A172 (cell line): ENCODE measurements at regions not wholly inside any gene's neighbourhood (a gene's known extent, or its start where the extent isn't known, plus 50 kb on each side); places are given as distances from the start of the nearest gene placed in this dataset.
"Not testable (repeated sequence)": the region's sequence is repeated elsewhere in the genome, so short reads cannot be mapped to it uniquely, and the experiment has no call there.

Experiments
- DNase-seq: peaks from one replicate; pipeline ENCODE4 v3.0.0-alpha.2; 2015; ENCODE audit warnings: low spot score

DNA sequence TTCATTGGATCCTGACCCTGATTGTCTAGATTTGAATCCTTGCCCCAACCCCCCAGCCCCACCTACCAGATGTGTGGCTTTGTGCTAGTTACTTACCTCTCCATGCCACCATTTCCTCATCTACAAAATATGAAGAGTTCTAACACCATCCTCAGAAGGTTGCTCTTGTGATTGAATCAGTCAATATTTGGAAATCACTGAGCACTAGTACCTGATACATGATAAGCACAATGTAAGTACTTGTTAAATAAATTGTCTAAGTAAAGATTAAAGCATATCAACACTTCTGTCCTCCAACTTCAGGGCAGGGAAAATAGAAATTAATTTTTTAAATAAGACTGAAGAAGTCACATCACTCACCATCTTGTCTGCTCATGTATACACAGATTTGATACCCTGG is 249.6 kb upstream of the KLF3 start:
- DNase-seq, result no peak

DNA sequence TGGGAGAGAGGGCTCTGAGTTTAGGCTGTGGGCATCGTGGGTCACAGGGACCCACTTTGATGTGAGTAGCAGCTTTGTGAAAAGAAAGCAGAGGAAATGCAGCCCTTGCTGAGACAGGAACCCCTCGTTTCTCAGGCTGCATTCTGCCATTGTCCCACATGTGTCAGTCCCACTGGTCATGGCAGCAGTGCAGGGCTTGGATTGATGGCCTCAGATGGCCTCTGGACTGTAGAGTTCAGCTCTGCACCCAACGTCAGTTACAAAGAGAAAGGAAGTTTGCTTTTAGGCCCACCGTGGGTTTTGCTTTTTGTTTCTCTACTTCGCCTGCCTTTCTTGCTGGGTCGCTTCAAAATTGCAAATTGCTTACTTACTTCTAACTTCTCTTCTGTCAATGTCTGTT is 248.3 kb upstream of the KLF3 start:
- DNase-seq, result no peak

DNA sequence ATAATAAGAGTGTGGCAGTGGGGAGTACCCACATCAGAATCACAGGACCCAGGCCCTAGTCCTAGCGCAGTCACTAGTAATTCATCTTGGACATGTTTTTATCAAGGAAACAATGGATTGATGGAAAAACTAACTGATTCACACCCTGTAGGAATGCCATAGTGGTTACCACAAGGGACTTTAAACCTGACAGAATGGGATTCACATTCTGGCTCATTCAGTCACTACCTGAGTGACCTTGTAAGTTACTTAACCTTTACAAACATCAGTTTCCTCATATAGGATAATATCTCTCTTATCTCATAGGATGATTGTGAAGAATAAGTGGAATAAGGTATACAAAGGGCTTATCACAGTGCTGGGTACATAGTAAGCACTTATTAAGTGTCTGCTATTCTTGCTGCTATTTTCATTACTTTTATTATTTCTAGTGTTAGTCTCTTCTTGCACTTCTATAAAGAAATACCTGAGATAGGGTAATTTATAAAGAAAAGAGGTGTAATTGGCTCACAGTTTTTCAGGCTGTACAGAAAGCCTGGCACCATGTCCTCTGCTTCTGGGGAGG is 247.5 kb upstream of the KLF3 start:
- DNase-seq, result no peak

DNA sequence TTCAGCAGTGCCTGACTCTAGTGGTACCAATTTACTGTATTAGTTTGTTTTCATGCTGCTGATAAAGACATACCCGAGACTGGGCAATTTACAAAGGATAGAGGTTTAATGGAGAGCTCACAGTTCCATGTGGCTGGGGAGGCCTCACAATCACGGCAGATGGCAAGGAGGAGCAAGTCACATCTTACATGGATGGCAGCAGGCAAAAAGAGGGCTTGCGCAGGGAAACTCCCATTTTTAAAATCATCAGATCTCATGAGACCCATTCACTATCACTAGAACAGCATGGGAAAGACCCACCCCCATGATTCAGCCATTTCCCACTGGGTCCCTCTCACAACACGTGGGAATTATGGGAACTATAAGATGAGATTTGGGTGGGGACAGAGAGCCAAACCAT is 243.7 kb upstream of the KLF3 start:
- DNase-seq, result not testable (repeated sequence)

DNA sequence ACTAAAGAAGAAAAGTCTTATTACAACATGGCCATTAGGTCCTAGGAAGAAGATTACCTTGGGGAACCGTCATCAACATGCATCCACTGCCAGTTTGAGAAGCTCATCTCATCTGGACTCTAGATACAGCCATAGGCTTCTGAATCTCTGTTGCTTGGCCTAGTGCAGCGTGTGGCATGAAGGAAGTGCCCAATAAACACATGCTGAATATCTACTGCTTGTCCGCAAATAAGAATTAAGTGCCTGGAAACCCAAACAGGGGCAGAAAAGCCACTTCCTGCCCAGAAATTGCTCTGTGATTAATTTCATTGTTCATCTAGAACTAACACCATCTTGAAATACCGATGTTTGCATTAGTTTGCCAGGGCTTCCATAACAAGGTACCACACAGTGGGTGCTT is 241.1 kb upstream of the KLF3 start:
- DNase-seq, result no peak

DNA sequence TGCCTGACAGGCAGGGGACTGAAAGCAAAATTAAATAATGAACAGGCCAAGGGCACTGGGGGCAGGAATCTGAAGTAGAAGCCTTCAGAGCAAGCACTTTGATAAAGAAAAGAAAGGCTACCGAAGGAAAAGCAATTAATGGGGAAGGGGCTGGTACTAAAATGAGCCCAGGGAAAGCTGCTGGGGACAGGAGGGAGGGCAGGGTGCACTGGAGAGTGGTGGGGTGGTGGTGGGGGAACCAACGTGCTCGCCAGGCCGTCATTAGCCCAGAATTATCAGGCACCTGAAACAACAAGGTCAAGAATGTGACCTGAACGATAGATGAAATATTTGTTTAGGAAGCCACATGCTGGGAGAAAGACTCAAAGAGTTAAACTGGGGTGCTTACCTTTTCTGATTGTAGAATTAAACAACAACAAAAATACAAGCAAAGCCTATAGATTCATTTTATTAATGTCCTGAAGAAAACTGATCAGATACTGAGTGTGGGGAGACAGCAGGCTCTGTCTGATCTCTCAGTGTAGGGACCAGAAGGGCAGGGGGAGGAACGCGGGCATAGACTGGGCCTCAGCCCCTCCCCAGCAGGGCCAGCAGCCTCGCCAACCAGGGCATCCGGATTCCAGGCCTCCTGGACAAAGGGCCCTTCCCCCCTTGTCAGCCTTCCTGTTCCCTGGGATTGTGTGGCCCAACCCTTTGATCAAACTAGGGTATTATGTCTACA is 239.7 kb upstream of the KLF3 start:
- no peak for DNase-seq

DNA sequence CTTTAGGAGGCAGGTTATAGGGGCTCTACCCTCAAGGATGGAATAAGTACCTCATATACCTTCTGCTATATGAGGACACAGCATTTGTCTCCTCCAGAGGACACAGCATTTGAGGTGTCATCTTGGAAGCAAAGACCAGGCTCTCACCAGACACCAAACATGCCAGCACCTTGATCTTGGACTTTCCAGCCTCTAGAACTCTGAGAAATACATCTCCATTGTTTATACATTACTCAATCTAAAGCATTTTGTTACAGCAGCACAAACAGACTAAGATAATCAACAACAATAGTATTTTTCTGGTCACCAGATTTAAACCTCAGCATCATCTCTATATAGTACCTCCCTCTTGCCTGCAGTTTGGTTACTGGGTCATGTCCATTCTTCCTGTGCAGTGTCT is 237.5 kb upstream of the KLF3 start:
- no peak for DNase-seq

DNA sequence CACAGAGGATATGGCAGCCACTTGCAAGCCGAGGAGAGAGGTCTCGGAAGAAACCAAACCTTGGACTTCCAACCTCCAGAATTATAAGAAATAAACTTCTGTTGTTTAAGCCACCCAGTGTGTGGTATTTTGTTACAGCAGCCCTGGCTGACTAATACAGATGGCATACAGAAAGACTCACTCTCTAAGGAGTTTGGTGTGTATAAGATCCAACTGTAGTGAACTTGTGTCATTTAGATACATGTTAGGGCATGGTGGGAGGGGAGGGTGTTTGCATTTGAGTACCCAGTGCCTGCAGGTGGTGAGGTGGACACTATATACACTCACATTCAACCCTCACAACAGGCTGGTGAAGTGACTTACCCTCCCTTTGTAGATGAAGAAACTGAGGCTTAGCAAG is 233.2 kb upstream of the KLF3 start:
- DNase-seq, result no peak

DNA sequence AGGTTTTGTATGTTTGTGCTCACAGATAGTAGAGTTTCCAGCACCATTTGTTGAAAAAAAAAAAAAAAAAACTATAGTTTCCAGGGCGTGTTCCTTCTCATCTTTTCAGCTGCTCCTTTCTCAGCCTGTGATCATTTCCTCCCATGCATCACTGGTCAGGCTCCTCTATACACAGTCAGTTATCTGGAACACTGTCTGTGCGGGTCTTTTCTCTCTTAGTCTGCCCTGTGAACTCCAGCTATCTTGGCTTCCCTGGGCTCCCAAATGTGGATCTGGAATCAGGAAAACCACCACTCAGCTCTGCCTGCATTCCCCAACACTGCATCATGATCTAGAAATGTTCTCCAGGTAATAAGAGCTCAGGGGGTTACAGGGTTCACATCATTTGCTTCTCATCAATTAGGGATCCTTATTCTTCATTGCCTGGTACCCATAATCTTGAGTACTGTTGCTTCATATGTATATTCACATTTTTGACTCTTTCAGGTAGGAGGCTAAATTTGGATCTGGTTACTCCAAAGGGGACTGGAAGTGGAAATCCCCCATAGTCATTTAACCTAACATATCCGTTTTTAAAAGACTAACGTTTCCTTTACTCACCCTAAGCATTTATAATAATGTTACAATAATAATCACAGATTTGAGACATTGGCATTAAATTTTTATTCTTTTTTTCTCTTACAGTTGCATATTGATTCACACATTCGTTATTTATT is 221.8 kb upstream of the KLF3 start:
- no peak for DNase-seq

DNA sequence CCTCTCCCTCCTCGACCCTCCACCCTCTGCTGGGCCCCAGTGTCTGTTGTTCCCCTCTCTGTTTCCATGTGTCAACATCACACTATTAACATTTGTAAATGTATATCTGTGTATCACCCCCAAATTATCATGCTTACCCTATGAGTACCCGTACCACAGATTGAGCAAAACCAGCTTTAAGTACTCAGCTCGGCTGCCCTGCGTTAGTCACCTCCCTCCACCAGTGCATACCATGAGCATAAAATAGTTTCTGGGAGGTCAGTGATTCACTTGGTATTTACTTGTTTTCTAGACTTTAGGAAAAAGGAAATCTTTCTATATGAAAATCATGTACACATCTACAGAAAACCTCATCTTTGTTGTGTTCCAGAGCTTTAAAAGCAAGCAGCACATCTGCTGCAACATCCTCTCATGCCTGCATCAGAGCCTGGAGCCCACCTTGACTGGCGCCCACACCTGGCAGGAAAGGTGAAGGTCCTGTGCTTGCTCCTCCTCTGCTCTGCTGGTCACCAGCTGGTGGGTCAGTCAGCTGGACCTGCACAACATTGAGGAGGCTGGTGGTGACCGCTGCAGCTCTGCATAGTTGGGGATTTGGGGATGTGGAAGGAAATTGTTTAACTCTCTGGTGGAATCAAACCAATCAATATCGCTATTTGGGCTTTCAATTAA is 214.4 kb upstream of the KLF3 start:
- no peak for DNase-seq

DNA sequence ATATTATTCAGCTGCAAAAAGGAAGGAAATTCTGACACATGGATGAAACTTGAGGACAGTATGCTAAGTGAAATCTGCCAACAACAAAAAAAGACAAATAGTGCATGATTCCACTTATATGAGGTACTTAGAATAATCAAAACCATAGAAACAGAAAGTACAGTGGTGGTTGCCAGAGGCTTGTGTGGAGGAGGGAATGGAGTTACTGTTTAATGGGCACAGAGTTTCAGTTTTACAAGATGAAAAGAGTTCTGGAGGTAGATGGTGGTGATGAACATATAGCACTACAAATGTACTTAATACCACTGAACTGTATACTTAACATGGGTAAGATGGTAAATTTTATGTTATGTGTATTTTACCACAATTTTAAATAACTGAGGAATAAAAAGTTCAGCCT is 212.0 kb upstream of the KLF3 start:
- DNase-seq, result no peak

DNA sequence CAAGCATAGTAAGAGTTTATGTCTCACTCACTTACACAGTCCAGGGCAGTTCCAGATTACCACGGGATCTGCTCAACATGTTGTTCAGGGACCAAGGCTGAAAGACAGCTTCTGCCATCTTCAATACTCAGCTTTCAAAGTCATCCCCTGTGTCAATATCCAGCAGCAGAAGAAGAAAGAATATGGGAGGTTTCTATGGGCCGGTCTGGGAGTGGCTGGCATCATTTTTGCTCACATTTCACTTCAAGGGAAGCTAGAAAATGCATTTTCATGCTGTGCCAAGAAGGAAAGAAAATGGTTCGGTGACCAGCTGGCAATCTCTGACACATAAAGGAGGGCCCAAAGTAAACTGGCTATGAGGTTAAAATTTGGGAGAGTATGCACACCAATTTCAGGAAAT is 211.5 kb upstream of the KLF3 start:
- DNase-seq, result no peak

DNA sequence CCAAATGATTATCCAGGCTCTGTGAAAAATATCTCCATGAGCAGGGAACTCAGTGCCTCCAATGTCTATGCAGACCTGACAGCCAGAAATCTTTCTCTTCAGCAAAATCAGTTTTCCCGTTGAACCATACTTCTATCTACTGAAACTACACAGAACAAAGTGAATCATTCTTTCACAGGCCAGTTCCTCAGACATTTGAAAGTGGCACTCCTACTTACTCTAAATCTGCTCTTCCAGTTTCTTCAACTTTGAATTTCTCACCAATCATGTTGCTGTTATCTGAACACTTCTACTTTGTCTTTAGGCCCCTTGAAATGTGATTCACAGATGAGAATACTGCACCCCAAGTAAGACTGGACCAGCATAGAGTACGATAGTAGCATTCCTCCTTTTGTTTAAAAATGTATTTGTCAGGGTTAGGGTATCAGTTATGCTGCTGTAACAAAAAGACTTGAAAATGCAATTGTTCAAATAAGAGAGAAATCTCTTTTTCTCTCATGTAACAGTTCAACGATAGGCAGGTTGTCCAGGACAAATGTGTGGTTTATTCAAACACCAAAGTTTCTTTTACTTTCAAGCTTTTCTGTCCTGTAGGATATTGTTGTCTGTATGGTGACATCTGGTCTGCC is 210.6 kb upstream of the KLF3 start:
- DNase-seq, result no peak

DNA sequence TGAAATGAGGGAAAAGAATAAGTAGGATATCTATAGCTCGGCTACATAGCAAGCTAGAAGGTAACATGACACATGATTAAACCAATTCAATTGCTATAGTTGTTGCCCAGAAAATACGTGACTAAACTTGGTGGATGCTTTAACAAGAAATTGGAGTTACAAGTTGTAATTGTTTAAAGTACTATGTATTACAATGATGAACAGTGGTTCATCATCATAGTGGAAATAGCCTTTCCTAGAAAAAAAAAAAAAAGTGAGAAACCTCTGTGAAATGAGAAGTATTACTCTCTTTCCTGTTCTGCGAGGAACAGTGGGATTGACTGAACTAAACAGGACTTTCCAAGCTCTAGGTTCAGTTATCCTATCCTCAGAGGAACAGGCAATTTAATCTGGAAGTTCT is 209.7 kb upstream of the KLF3 start:
- no peak for DNase-seq

DNA sequence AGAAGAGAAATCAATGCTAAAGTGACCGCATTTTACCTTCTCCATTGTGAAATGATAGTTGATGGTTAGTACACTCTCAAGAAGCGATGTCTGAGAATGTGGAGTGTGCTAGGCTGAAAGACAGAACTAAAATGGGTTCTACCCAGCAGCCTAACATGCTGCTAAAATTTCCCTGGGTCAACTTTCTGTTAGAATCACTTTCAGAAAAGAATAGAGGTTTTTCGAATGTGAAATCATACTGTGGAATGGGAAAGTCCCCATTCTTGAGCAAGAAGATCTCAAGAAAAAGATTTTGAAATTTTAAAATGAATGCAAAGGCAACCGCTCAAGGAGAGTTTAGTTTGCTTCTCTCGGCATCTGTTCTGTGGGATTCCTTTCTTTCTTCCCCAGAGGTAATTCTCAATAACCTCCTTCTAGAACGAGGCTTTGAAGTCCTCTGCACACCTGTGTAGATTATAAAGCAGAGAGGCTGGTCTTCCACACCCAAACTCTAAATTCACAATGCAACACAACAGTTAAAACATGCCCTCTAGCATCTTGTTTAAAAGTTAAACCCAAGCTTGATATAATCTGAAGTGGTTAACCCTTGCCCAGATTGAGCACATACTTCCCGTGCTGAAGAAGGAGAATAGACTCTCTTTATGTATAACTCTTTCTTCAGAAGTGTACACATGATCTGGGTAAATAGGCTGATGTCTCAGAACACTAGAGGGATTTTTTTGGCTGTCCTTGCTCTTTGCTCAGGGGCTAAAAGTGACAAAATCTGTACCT is 208.7 kb upstream of the KLF3 start:
- DNase-seq, result no peak

DNA sequence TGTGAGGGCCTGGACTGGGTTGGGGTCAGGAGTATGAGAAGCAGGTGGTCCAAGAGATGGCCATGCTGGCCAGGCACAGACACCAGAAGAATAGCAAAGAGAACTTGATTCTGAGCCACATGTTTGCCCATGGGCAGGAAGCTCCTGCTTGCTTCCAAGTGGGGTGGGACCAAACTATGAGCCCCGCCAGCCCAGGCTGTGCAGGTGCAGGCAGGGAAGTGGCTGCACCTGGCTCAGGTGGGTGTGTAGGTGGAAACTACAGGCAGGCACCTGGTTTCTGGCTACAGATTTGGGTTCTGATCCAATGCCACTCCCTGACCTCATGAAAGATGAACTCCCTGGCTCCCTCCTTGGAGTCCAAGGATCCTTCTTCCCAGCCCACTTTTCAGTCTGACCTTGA is 207.9 kb upstream of the KLF3 start:
- DNase-seq, result no peak

DNA sequence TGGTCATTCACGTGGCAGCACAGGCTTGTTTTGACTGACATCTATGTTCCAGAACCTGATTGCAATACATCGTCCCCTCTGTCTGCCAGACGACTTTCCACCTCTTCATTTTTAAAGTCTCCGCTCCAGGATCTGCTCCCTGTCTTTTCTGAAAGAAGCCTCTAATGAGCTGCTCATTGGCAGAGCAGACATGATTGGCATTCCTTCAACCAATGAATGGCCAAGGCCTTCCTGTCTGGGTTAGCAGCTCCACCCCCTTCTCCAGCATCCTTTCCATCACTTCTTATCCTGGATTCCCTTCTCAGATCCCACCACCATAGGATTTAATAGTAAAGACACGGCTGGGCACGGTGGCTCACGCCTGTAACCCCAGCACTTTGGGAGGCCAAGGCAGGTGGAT is 202.7 kb upstream of the KLF3 start:
- no peak for DNase-seq

DNA sequence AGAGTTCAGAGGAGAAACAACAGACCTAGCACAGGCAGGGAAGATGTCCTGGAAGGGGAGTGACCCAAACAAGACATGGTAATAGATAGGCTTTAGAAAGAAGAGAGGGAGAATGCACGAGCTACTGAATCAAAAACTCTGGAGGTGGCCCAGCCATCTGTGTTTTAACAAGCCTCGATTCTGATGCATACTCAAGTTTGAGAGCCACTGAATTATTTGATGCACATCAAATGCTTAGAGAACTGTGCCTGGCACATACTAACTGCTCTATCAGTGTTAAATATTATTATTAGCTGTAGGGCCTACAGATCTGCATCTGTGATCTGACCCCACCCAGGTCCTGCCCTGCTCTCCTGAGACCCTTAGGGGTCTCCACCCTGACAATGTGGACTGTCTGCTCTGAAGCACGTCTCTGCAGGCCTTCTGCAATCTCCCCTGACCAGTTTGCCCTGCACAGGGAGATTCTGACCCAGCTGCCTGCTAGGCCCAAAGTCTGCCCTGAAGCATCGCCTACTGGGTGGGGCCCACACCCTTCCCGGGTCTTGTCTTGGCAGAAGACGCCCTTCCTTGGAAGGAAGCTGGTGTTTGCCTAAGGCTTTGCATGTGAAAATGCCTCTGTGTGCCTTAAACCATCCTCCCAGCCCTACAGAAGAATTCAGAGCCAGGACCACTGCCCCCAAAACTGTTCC is 201.5 kb upstream of the KLF3 start:
- no peak for DNase-seq

DNA sequence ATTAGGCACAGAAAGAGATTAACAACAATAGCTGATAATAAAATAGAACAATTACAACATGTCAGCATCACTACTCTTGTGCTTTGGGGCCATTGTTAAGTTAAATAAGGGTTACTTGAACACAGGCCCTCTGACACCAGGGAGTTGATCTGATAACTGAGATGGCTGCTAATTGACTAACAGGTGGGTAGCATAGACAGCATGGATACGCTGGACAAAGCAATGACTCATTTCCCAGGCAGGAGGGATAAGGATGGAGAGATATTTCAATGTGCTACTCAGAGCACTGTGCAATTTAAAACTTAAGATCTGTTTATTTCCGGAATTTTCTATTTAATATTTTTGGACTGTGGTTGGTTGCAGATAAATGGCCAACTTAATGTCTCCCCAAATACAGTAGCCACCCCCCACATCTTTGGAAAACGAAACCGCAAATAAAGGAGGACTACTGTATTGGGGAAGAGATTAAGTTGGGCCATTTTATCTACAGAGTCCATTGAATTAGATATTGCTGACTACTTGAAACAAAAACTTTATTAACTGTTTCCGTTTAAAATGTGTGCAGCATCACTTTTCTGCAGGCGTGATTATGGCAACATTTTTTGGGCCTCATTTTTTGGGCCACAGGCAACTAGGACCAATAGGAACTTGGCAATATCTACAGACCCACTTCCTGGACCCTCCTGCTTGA is 200.6 kb upstream of the KLF3 start:
- no peak for DNase-seq

DNA sequence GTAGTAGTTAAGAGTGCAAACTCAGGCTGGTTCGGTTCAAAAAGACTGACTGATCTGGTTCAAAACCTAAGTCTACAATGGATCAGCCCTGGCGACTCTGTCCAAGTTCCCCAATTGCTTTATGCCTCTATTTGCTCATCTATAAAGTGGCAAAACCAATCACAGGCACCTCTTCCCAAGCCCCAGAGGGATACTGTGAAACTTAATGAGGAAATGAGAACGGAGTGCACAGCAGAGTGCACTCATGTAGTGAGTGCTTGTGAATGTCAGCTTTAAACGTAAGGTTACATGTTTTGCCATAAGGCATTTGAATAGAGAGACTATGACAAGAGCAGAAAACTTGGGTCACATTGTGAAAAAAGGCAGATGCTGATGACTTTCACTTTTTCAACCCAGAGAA is 199.7 kb upstream of the KLF3 start:
- DNase-seq, result no peak
